Testis (tissue), 2 donors: ENCODE measurements at regions not wholly inside any gene's neighbourhood (a gene's known extent, or its start where the extent isn't known, plus 50 kb on each side); places are given as distances from the start of the nearest gene placed in this dataset.

Source experiments
- POLR2A ChIP-seq: fragments of 450-650 bp; IDR thresholded peaks from one replicate; pipeline ENCODE4 v1.6.1; 2017; ENCODE audit warnings: antibody characterized with exemption, mild to moderate bottlenecking, moderate library complexity
- TF ChIP-seq, protein P1 (sequence below), 3 experiments: fragments of 450-650 bp in 2 of 3; fragments of 200-600 bp in 1 of 3; sonication (generic) in 1 of 3; IDR thresholded peaks; one replicate each; pipeline ENCODE4 v1.5.1; 2016 to 2019; ENCODE audit warnings: antibody characterized with exemption in 3 of 3, mild to moderate bottlenecking in 2 of 3, moderate library complexity in 1 of 3

DNA sequence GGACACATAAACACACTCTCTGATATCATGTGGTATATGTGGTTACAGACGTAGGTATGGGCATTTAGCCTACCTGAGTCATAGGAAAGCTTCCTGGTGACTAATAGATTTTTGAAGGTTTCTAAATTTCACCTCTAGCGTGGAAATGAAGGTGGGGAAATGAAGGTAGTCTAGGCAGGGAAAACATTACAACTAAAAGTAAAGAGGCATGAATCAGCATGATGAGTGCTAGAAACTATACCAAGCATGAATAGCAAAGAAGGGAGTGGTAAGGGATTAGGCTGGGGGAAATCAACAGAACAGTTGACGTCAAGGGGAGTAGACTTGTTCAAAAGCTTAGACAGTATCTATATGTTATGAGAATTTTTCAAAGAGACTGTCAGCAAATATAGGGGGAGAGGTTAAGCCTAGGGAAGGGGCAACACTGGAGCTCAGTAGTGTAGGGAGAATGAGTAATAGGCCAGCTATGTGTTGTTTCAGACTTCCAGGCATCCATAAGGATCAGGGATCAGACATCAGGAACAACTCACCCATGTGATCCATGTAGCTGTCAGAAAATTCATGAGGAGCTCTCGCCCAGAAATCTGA, 279.3 kb upstream of the DIPK2B start:
- TF ChIP-seq, protein P1, sequence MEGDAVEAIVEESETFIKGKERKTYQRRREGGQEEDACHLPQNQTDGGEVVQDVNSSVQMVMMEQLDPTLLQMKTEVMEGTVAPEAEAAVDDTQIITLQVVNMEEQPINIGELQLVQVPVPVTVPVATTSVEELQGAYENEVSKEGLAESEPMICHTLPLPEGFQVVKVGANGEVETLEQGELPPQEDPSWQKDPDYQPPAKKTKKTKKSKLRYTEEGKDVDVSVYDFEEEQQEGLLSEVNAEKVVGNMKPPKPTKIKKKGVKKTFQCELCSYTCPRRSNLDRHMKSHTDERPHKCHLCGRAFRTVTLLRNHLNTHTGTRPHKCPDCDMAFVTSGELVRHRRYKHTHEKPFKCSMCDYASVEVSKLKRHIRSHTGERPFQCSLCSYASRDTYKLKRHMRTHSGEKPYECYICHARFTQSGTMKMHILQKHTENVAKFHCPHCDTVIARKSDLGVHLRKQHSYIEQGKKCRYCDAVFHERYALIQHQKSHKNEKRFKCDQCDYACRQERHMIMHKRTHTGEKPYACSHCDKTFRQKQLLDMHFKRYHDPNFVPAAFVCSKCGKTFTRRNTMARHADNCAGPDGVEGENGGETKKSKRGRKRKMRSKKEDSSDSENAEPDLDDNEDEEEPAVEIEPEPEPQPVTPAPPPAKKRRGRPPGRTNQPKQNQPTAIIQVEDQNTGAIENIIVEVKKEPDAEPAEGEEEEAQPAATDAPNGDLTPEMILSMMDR (IDR thresholded peaks at IDR 0.05): no peak
- no peak for TF ChIP-seq POLR2A
